CD4-positive, alpha-beta T cell (primary cell): ENCODE measurements at regions not wholly inside any gene's neighbourhood (a gene's known extent, or its start where the extent isn't known, plus 50 kb on each side); places are given as distances from the start of the nearest gene placed in this dataset.

ENCODE experiments used
- ATAC-seq: fragments of 200-7000 bp; cut with Tn5 transposase; one replicate; pipeline ENCODE4 v1.10.0; 2022; ENCODE audit warnings: mild to moderate bottlenecking; ENCODE audit not compliant: poor library complexity
- CTCF ChIA-PET: fragments of 350-600 bp; sonication (Branson Sonifier 250); formaldehyde crosslinking; loops from one replicate; lab custom pipeline; 2021; ENCODE audit warnings: antibody characterized with exemption, inconsistent platforms; lab: Charles Lee
- POLR2A ChIA-PET: fragments of 350-600 bp; sonication (Branson Sonifier 250); formaldehyde crosslinking; loops from one replicate; lab custom pipeline; 2021; ENCODE audit warnings: antibody characterized with exemption, inconsistent platforms; lab: Charles Lee
- DNase-seq, 14 experiments: peaks; one replicate each; pipeline ENCODE4 v3.0.0-alpha.2; 2013 to 2020; ENCODE audit warnings: mixed read lengths in 2 of 14
- H3K27ac ChIP-seq, 2 donors: one replicate each; pipeline versions ENCODE4 v1.5.1 to v1.7.0; 2013; ENCODE audit warnings: low read length in 2 of 2, low read depth in 1 of 2, mild to moderate bottlenecking in 1 of 2
- H3K27me3 ChIP-seq, 2 experiments: 1 replicate in 1 of 2; 2 replicates in 1 of 2; pipeline versions ENCODE4 v1.6.1 to v1.7.0; 2013; ENCODE audit warnings: low read length in 2 of 2, control low read depth in 1 of 2, mild to moderate bottlenecking in 1 of 2, moderate library complexity in 1 of 2; ENCODE audit not compliant: insufficient read depth in 2 of 2, control insufficient read depth in 1 of 2
- H3K36me3 ChIP-seq: one replicate; pipeline ENCODE4 v1.6.1; 2013; ENCODE audit warnings: low read length, control low read depth; ENCODE audit not compliant: insufficient read depth
- H3K4me1 ChIP-seq: one replicate; pipeline ENCODE4 v1.6.1; 2013; ENCODE audit warnings: low read length, control low read depth; ENCODE audit not compliant: insufficient read depth
- H3K4me3 ChIP-seq: one replicate; pipeline ENCODE4 v1.5.1; 2013; ENCODE audit warnings: mild to moderate bottlenecking, low read length, moderate library complexity
- H3K9me3 ChIP-seq, 2 experiments: 1 replicate in 1 of 2; 2 replicates in 1 of 2; pipeline versions ENCODE4 v1.6.1 to v1.7.0; 2013; ENCODE audit warnings: low read length in 2 of 2, mild to moderate bottlenecking in 2 of 2, control low read depth in 1 of 2, moderate library complexity in 1 of 2; ENCODE audit not compliant: control insufficient read depth in 1 of 2, insufficient read depth in 1 of 2
- H3K27ac Mint-ChIP-seq: one replicate; pipeline ENCODE4 v1.8.0; 2020; ENCODE audit warnings: mixed read lengths
- H3K27me3 Mint-ChIP-seq: one replicate; pipeline ENCODE4 v1.8.0; 2021; ENCODE audit warnings: mixed read lengths
- H3K36me3 Mint-ChIP-seq: one replicate; pipeline ENCODE4 v1.8.0; 2021; ENCODE audit warnings: low read depth, mixed read lengths
- H3K4me1 Mint-ChIP-seq: one replicate; pipeline ENCODE4 v1.8.0; 2021; ENCODE audit warnings: low read depth, mixed read lengths
- H3K4me3 Mint-ChIP-seq: one replicate; pipeline ENCODE4 v1.8.0; 2020; ENCODE audit warnings: mild to moderate bottlenecking, mixed read lengths
- H3K9me3 Mint-ChIP-seq: one replicate; pipeline ENCODE4 v1.8.0; 2020; ENCODE audit warnings: mixed read lengths
- CTCF ChIP-seq: fragments of 200-600 bp; IDR thresholded peaks from one replicate; pipeline ENCODE4 v1.8.0; 2022; ENCODE audit warnings: antibody characterized with exemption, mild to moderate bottlenecking
- intact Hi-C, 2 experiments: fragments of 100-400 bp; cut with DNase I in 1 of 2; cut with micrococcal nuclease in 1 of 2; formaldehyde crosslinking; loops; one replicate each; pipeline versions ENCODE4 v1.15.1 to v1.9.0; 2023 to 2025; cut with DNase I, micrococcal nuclease

GRCh38 chr7:26554952-26555351 is 263.3 kb downstream of the SNX10 start:
- Histone ChIP-seq H3K27ac (no peak overlapping the region), H3K27me3 (peaks cover under 1 to 2% of the 10 kb centered on the region in 2 experiments), H3K4me3 (no peak overlapping the region), H3K9me3 (no peaks in the 10 kb centered on the region), H3K4me1 (no peaks in the 10 kb centered on the region), H3K36me3 (no peaks in the 10 kb centered on the region)
- intact Hi-C loops: no loop called here
- no peak overlapping the region for H3K4me3 Mint-ChIP-seq
- H3K4me1 Mint-ChIP-seq: no peaks in the 10 kb centered on the region
- CTCF ChIA-PET: interaction anchor here (1.4 kb wide), 1 partner anchor 9 kb away, joined by 4 read pairs; no protein-coding TSS in a partner anchor
- no peak for ATAC-seq
- peaks cover 21% of the 10 kb centered on the region for H3K27me3 Mint-ChIP-seq
- no peak for TF ChIP-seq CTCF
- no peak overlapping the region for H3K27ac Mint-ChIP-seq
- H3K36me3 Mint-ChIP-seq: no peaks in the 10 kb centered on the region
- POLR2A ChIA-PET: no interaction called here
- H3K9me3 Mint-ChIP-seq: no peaks in the 10 kb centered on the region
- DNase-seq: no peak

- Mint-ChIP-seq H3K27ac (no peak overlapping the region), H3K9me3 (no peaks in the 10 kb centered on the region), H3K4me1 (no peaks in the 10 kb centered on the region), H3K36me3 (no peaks in the 10 kb centered on the region), H3K27me3 (peaks cover 31% of the 10 kb centered on the region), H3K4me3 (no peak overlapping the region)
- DNase-seq (no peak), ATAC-seq (no peak)
- ChIA-PET POLR2A (no interaction called here), CTCF (interaction anchor here (1.4 kb wide), 1 partner anchor 10 kb away, joined by 4 read pairs; no protein-coding TSS in a partner anchor)
- TF ChIP-seq CTCF: no peak
- Histone ChIP-seq H3K27ac (no peak overlapping the region), H3K27me3 (peaks cover 0 to 2% of the 10 kb centered on the region in 2 experiments), H3K4me1 (no peaks in the 10 kb centered on the region), H3K36me3 (no peaks in the 10 kb centered on the region), H3K9me3 (no peaks in the 10 kb centered on the region), H3K4me3 (no peak overlapping the region)
- intact Hi-C loops: no loop called here
These were observed 264.6 kb downstream of the SNX10 start for GRCh38 chr7:26556061-26556881.

GRCh38 chr7:26560526-26561256 is 269.0 kb downstream of the SNX10 start:
- intact Hi-C loops: no loop called here
- DNase-seq (no peak), ATAC-seq (no peak)
- no peak overlapping the region for H3K27ac ChIP-seq
- CTCF ChIA-PET: no interaction called here
- no peak for TF ChIP-seq CTCF
- H3K27me3 ChIP-seq: peaks cover 0 to 3% of the 10 kb centered on the region in 2 experiments
- Mint-ChIP-seq H3K4me3 (no peak overlapping the region), H3K27me3 (peaks cover 36% of the 10 kb centered on the region), H3K9me3 (peaks cover 3% of the 10 kb centered on the region), H3K27ac (no peak overlapping the region), H3K36me3 (no peaks in the 10 kb centered on the region), H3K4me1 (no peaks in the 10 kb centered on the region)
- no peak overlapping the region for H3K4me3 ChIP-seq
- no peaks in the 10 kb centered on the region for H3K36me3 ChIP-seq
- H3K9me3 ChIP-seq: no peaks in the 10 kb centered on the region
- H3K4me1 ChIP-seq: no peaks in the 10 kb centered on the region
- POLR2A ChIA-PET: no interaction called here
